Fibroblast of villous mesenchyme (primary cell): ENCODE measurements at regions not wholly inside any gene's neighbourhood (a gene's known extent, or its start where the extent isn't known, plus 50 kb on each side); places are given as distances from the start of the nearest gene placed in this dataset.
A peak's percentile ranks its signal among the peaks of the same experiment; 100 is the strongest.
"Not testable (repeated sequence)": the region's sequence is repeated elsewhere in the genome, so short reads cannot be mapped to it uniquely, and the experiment has no call there.

Experiments used
- DNase-seq: peaks from one replicate; pipeline ENCODE4 v3.0.0-alpha.2; 2010; ENCODE audit warnings: low read depth
- H3K4me3 ChIP-seq: 2 replicates; pipeline ENCODE4 v1.5.1; 2011; ENCODE audit warnings: low read depth, mild to moderate bottlenecking, low read length
- TF ChIP-seq, protein P1 (sequence below): IDR thresholded peaks from 2 replicates; pipeline ENCODE4 v1.5.1; 2012; ENCODE audit warnings: low read depth, mild to moderate bottlenecking, low read length; ENCODE audit not compliant: insufficient read depth

DNA sequence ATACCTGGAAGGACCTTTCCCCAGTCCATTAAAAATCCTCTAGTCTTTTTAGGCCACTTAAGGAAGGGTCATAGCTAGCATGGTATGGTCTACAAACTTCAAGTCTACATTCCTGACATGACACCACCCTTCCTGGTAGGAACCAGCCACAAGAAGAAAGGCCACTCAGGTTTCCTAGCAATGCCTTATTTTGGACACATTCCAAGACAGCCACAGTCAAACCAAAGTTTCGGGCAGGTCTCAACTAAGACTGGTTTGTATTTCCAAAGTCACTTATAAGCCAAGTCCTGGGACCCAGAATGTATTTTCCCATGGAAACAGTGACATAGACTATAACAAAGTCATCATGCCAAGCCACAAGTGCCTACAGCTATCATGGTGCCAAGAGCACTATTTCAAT is 50.6 kb upstream of the SLC44A3 start:
- no peak for DNase-seq
- TF ChIP-seq, protein P1, sequence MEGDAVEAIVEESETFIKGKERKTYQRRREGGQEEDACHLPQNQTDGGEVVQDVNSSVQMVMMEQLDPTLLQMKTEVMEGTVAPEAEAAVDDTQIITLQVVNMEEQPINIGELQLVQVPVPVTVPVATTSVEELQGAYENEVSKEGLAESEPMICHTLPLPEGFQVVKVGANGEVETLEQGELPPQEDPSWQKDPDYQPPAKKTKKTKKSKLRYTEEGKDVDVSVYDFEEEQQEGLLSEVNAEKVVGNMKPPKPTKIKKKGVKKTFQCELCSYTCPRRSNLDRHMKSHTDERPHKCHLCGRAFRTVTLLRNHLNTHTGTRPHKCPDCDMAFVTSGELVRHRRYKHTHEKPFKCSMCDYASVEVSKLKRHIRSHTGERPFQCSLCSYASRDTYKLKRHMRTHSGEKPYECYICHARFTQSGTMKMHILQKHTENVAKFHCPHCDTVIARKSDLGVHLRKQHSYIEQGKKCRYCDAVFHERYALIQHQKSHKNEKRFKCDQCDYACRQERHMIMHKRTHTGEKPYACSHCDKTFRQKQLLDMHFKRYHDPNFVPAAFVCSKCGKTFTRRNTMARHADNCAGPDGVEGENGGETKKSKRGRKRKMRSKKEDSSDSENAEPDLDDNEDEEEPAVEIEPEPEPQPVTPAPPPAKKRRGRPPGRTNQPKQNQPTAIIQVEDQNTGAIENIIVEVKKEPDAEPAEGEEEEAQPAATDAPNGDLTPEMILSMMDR: no peak
- no peak overlapping the region for H3K4me3 ChIP-seq

- no peak for DNase-seq
- no peak overlapping the region for H3K4me3 ChIP-seq
- TF ChIP-seq, protein P1: no peak
These were observed 52.1 kb upstream of the SLC44A3 start for GRCh38 chr1:94768036-94768435.

DNA sequence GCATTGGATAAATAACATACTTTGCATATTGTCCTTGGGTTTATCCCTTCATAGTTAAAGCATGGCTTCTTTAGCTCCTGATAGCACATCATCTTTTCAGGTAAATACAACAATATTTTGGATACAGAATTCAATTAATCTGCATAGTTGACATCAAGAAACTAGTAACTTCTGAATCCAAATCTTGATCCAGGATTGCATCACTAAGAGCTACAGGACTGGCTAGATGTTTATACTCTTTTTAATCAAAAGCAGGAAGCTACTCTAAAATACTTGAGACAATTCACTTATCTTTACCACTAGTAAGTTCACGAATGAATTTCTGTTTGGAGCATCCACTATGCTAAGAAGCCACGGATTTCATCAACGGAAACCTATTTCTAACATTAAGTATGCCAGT is 54.2 kb upstream of the SLC44A3 start:
- peak; percentile 34 for DNase-seq
- TF ChIP-seq, protein P1: no peak

GRCh38 chr1:94759188-94759587 is 61.0 kb upstream of the SLC44A3 start:
- no peak for DNase-seq
- TF ChIP-seq, protein P1: no peak
- H3K4me3 ChIP-seq: no peak overlapping the region

More for the DNA sequence above, 54.2 kb upstream of the SLC44A3 start:
- H3K4me3 ChIP-seq: no peak overlapping the region

DNA sequence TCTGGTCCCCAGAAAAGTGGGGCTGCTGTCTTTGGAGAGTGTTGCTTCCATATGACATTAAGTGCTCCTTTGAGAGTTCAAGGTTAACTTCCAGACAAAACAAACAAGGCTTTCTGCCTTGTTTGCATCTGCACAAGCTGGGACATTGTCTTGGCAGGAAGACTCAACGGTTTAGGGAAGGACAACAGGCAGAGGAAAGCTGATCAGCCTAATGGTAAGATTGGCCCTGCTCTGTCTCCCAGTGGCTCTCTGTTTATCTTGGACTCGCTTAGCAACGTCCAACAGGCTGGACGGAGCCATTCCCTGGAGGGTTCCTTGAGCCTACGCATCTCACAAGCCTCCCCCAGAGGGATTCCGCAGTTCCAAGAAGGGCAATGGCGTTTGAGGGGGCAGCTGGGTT is 62.2 kb upstream of the SLC44A3 start:
- TF ChIP-seq, protein P1: no peak
- peak; percentile 74 for DNase-seq
- no peak overlapping the region for H3K4me3 ChIP-seq

DNA sequence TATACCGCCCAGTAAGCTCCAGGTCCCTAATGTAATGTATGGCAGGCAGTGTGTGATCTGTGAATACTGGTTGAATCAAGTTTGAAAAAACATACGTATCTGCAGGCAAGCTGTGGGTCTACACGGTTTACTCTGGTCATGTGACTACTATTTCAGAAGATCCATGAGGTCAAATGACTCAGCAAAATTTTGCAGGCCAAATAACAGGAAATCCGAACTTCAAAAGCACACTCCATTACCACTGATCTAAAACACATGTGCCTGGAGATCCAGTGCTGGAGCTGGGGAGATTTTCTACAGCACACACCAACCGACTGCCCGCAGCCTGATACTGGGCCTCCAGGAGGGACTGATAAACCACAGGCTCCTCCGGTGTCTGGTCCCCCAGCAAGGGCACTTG is 64.5 kb upstream of the SLC44A3 start:
- peak; percentile 99 for DNase-seq
- no peak overlapping the region for H3K4me3 ChIP-seq
- TF ChIP-seq, protein P1: no peak

GRCh38 chr1:94755016-94755415 is 65.1 kb upstream of the SLC44A3 start:
- not testable (repeated sequence) for H3K4me3 ChIP-seq, DNase-seq
